ENCODE measurements at regions not wholly inside any gene's neighbourhood (a gene's known extent, or its start where the extent isn't known, plus 50 kb on each side); places are given as distances from the start of the nearest gene placed in this dataset.

DNA sequence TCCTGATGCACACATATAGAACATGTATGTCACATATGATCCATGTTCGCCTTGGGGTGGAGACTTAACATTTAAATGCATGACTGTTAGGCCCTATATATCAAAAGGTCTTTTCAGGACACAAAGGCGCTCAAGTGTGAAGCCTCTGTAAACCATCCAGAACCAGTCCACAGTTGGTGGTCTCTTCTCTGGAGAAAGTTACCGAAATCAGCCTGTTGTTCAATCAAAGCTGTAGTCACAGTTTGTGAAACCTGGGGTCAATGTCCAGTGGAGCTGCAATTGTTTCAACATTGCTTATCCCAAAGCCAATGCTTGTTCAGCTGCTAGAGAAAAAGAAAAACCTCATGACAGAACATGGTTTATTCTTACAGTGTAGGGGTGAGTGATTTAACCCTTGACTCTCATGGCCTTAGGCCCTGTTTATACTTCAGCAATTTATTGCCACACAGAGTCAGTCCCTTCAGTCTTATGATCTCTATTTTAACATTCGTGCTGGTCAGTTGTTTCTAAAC lies 193.6 kb upstream of the CST7 start:
- TF ChIP-seq YY1 (IDR thresholded peaks at IDR 0.05; ENCODE audit: insufficient read depth, insufficient read length) (no peak), ZNF274 (IDR thresholded peaks at IDR 0.05; ENCODE audit: low read depth, low read length) (no peak), SUZ12 (IDR thresholded peaks at IDR 0.05; ENCODE audit: extremely low read depth, insufficient read depth, insufficient read length) (no peak)

Data from NT2/D1 (cell line).